ENCODE measurements at regions not wholly inside any gene's neighbourhood (a gene's known extent, or its start where the extent isn't known, plus 50 kb on each side); places are given as distances from the start of the nearest gene placed in this dataset.

GRCh38 chr17:77496831-77497577 is 356.2 kb downstream of the SEC14L1 start:
- Mint-ChIP-seq H3K9me3 (no peaks in the 10 kb centered on the region), H3K27me3 (no peaks in the 10 kb centered on the region), H3K36me3 (peaks cover 25% of the 10 kb centered on the region), H3K27ac (no peak overlapping the region), H3K4me3 (no peak overlapping the region), H3K4me1 (peaks cover 4 to 28% (median 11%) of the 10 kb centered on the region in 4 donors)
- Histone ChIP-seq H3K27me3 (ENCODE audit: control insufficient read depth, insufficient read depth, low read length) (no peaks in the 10 kb centered on the region), H3K4me3 (ENCODE audit: low read depth, low read length) (no peak overlapping the region), H3K9me3 (ENCODE audit: control insufficient read depth in 2 of 2, low read length in 2 of 2) (no peaks in the 10 kb centered on the region), H3K36me3 (ENCODE audit: control insufficient read depth, insufficient read depth, low read length) (peaks cover 62% of the 10 kb centered on the region), H3K4me1 (ENCODE audit: control insufficient read depth, insufficient read depth, low read length, poor library complexity, severe bottlenecking) (peaks cover 14% of the 10 kb centered on the region), H3K27ac (ENCODE audit: insufficient read depth, low read length, poor library complexity, severe bottlenecking) (no peak overlapping the region)
- DNase-seq (no peak), ATAC-seq (ENCODE audit: low read depth in 2 of 2) (no peak)

GRCh38 chr17:77497578-77497934 is 356.8 kb downstream of the SEC14L1 start:
- Histone ChIP-seq H3K27ac (ENCODE audit: insufficient read depth, low read length, poor library complexity, severe bottlenecking) (no peak overlapping the region), H3K4me1 (ENCODE audit: control insufficient read depth, insufficient read depth, low read length, poor library complexity, severe bottlenecking) (peaks cover 14% of the 10 kb centered on the region), H3K9me3 (ENCODE audit: control insufficient read depth in 2 of 2, low read length in 2 of 2) (no peaks in the 10 kb centered on the region), H3K4me3 (ENCODE audit: low read depth, low read length) (no peak overlapping the region), H3K27me3 (ENCODE audit: control insufficient read depth, insufficient read depth, low read length) (no peaks in the 10 kb centered on the region), H3K36me3 (ENCODE audit: control insufficient read depth, insufficient read depth, low read length) (peaks cover 56% of the 10 kb centered on the region)
- DNase-seq (no peak), ATAC-seq (ENCODE audit: low read depth in 2 of 2) (no peak)
- Mint-ChIP-seq H3K4me1 (peaks cover 4 to 25% (median 11%) of the 10 kb centered on the region in 4 donors), H3K36me3 (peaks cover 22% of the 10 kb centered on the region), H3K27me3 (no peaks in the 10 kb centered on the region), H3K4me3 (no peak overlapping the region), H3K9me3 (no peaks in the 10 kb centered on the region), H3K27ac (no peak overlapping the region)

GRCh38 chr17:77498091-77498741 is 357.4 kb downstream of the SEC14L1 start:
- H3K4me3 ChIP-seq (ENCODE audit: low read depth, low read length): no peak overlapping the region
- Mint-ChIP-seq H3K4me1 (peaks cover 6 to 25% (median 11%) of the 10 kb centered on the region in 4 donors), H3K9me3 (no peaks in the 10 kb centered on the region), H3K4me3 (no peak overlapping the region), H3K27ac (no peak overlapping the region), H3K36me3 (peaks cover 22% of the 10 kb centered on the region), H3K27me3 (no peaks in the 10 kb centered on the region)
- ATAC-seq (ENCODE audit: low read depth in 2 of 2) (no peak), DNase-seq (no peak)
- no peaks in the 10 kb centered on the region for H3K27me3 ChIP-seq (ENCODE audit: control insufficient read depth, insufficient read depth, low read length)
- H3K4me1 ChIP-seq (ENCODE audit: control insufficient read depth, insufficient read depth, low read length, poor library complexity, severe bottlenecking): peaks cover 14% of the 10 kb centered on the region
- H3K27ac ChIP-seq (ENCODE audit: insufficient read depth, low read length, poor library complexity, severe bottlenecking): no peak overlapping the region
- H3K36me3 ChIP-seq (ENCODE audit: control insufficient read depth, insufficient read depth, low read length): peaks cover 50% of the 10 kb centered on the region
- no peaks in the 10 kb centered on the region for H3K9me3 ChIP-seq (ENCODE audit: control insufficient read depth in 2 of 2, low read length in 2 of 2)

- Histone ChIP-seq H3K4me1 (ENCODE audit: control insufficient read depth, insufficient read depth, low read length, poor library complexity, severe bottlenecking) (peaks cover 13% of the 10 kb centered on the region), H3K27me3 (ENCODE audit: control insufficient read depth, insufficient read depth, low read length) (no peaks in the 10 kb centered on the region), H3K27ac (ENCODE audit: insufficient read depth, low read length, poor library complexity, severe bottlenecking) (no peak overlapping the region), H3K4me3 (ENCODE audit: low read depth, low read length) (no peak overlapping the region), H3K36me3 (ENCODE audit: control insufficient read depth, insufficient read depth, low read length) (peaks cover 46% of the 10 kb centered on the region), H3K9me3 (ENCODE audit: control insufficient read depth in 2 of 2, low read length in 2 of 2) (no peaks in the 10 kb centered on the region)
- peaks cover 6 to 18% (median 10%) of the 10 kb centered on the region in 4 donors for H3K4me1 Mint-ChIP-seq
- no peaks in the 10 kb centered on the region for H3K9me3 Mint-ChIP-seq
- H3K27ac Mint-ChIP-seq: peak overlapping the region in 1 of 3 donors; percentile 35
- ATAC-seq (ENCODE audit: low read depth in 2 of 2) (no peak), DNase-seq (peak in 1 of 3 donors; percentile 0)
- no peaks in the 10 kb centered on the region for H3K27me3 Mint-ChIP-seq
- H3K36me3 Mint-ChIP-seq: peaks cover 18% of the 10 kb centered on the region
- no peak overlapping the region for H3K4me3 Mint-ChIP-seq
These were observed 358.3 kb downstream of the SEC14L1 start for GRCh38 chr17:77498791-77499698.

GRCh38 chr17:77499699-77500435 is 359.1 kb downstream of the SEC14L1 start:
- Histone ChIP-seq H3K36me3 (ENCODE audit: control insufficient read depth, insufficient read depth, low read length) (peaks cover 40% of the 10 kb centered on the region), H3K27ac (ENCODE audit: insufficient read depth, low read length, poor library complexity, severe bottlenecking) (no peak overlapping the region), H3K4me1 (ENCODE audit: control insufficient read depth, insufficient read depth, low read length, poor library complexity, severe bottlenecking) (peaks cover 5% of the 10 kb centered on the region), H3K27me3 (ENCODE audit: control insufficient read depth, insufficient read depth, low read length) (no peaks in the 10 kb centered on the region), H3K9me3 (ENCODE audit: control insufficient read depth in 2 of 2, low read length in 2 of 2) (no peaks in the 10 kb centered on the region), H3K4me3 (ENCODE audit: low read depth, low read length) (no peak overlapping the region)
- ATAC-seq (ENCODE audit: low read depth in 2 of 2) (no peak), DNase-seq (no peak)
- Mint-ChIP-seq H3K9me3 (no peaks in the 10 kb centered on the region), H3K4me1 (peaks cover 5 to 10% (median 7%) of the 10 kb centered on the region in 4 donors), H3K27ac (peak overlapping the region in 1 of 3 donors; percentile 35), H3K36me3 (peaks cover 18% of the 10 kb centered on the region), H3K4me3 (no peak overlapping the region), H3K27me3 (no peaks in the 10 kb centered on the region)

- Mint-ChIP-seq H3K4me1 (peaks cover 0 to 5% (median 2%) of the 10 kb centered on the region in 4 donors), H3K4me3 (peak overlapping the region in 1 of 4 donors; percentile 23), H3K27me3 (no peaks in the 10 kb centered on the region), H3K27ac (peak overlapping the region in 2 of 3 donors; percentile 35 to 63), H3K9me3 (no peaks in the 10 kb centered on the region), H3K36me3 (peaks cover 18% of the 10 kb centered on the region)
- DNase-seq (peak in 1 of 3 donors; percentile 50), ATAC-seq (ENCODE audit: low read depth in 2 of 2) (no peak)
- H3K4me1 ChIP-seq (ENCODE audit: control insufficient read depth, insufficient read depth, low read length, poor library complexity, severe bottlenecking): no peaks in the 10 kb centered on the region
- no peaks in the 10 kb centered on the region for H3K27me3 ChIP-seq (ENCODE audit: control insufficient read depth, insufficient read depth, low read length)
- no peak overlapping the region for H3K4me3 ChIP-seq (ENCODE audit: low read depth, low read length)
- no peaks in the 10 kb centered on the region for H3K9me3 ChIP-seq (ENCODE audit: control insufficient read depth in 2 of 2, low read length in 2 of 2)
- no peak overlapping the region for H3K27ac ChIP-seq (ENCODE audit: insufficient read depth, low read length, poor library complexity, severe bottlenecking)
- H3K36me3 ChIP-seq (ENCODE audit: control insufficient read depth, insufficient read depth, low read length): peaks cover 40% of the 10 kb centered on the region
These were observed 360.4 kb downstream of the SEC14L1 start for GRCh38 chr17:77501101-77501566.
